HG03565 (cell line): ENCODE measurements at regions not wholly inside any gene's neighbourhood (a gene's known extent, or its start where the extent isn't known, plus 50 kb on each side); places are given as distances from the start of the nearest gene placed in this dataset.

ENCODE experiments used
- ATAC-seq: cut with Tn5 transposase; IDR thresholded peaks from one replicate; pipeline ENCODE4 v1.9.1; 2021; ENCODE audit warnings: mild to moderate bottlenecking, moderate library complexity; ENCODE audit not compliant: unreplicated experiment

DNA sequence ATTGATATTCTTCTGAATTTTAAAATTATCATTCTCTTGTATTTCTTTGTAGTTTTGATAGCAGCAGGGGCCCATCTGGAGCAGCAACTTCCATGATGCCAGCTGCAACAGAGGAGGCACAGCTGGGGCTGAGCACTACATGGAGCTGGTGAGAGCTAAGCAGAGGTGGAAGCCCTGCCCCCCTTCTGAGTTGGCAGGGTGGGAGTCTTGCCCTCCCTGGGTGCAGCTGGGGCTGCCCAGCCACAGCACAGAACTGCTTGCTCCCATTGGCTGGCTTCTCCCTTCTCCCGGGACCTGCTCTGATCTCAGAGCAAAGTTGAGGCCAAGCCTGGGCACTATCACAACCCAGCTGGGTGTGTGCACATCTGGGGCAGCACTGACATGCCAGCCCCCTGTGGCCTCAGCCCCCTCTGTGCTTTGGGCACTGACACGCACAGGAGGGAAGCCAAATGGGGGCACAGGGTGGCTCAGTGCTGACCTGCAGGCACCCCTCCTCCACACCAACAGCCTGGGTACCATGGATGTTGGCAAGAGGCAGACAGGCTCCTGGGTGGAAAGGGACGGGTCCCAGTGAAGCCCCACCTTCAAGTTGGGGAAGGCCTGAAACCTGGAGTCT lies 69.1 kb upstream of the EYA4 start:
- ATAC-seq = no peak

DNA sequence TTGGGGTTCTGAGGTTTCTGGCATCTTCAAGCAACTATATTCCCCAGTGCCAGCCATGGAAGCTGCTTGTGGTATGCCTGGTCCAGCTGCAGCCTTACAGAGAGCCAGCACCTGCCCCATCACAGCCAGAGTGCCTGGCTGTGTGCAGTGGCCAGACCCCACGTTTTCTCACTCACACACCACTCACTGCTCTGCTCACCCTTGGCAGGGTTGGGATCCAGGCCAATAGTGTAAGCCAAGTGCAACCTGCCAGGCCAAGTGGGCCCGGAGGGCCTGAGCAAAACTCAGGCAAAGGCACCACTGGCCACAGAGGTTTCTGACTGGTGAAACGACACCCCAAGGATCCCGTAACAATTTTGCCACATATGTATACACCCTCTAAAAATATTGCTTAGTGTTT lies 67.9 kb upstream of the EYA4 start:
- ATAC-seq = no peak

DNA sequence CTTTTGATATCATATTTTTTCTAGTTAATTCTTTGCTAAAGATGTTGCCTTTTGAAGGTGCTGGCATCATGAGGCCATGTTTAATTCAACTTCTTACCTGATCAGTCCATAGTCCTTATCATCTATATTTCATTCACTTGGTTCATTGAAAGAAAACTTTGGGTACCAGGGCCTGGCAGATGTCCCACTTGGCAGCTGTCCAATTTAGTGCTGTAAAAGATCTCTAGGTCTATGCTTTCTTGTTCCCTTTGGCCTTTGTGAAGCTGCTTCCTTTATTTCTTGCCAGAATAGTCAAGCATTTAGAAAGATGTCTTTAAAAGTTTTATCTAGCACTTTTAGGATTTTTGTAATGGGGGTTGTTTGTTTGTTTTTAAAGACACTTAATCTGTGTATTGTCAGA lies 61.7 kb upstream of the EYA4 start:
- ATAC-seq = no peak

DNA sequence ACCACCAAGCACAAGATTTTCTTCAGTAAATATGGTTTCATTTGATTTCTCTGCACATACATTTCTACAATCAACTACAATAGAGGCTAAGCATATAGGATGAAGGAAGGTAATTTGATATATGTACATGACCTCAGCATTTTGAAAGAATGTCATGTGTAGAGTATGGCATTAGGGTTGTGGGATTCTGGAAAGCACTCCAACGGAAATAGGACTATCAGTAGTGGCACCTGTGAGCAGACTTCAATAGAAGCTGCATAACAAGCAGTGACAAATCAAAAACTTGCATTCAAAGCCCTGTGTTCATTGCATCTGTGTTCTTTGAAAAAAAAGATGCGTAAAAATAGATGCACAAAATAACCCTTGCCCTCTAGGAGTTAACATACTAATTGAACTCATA lies 57.5 kb upstream of the EYA4 start:
- ATAC-seq = no peak

DNA sequence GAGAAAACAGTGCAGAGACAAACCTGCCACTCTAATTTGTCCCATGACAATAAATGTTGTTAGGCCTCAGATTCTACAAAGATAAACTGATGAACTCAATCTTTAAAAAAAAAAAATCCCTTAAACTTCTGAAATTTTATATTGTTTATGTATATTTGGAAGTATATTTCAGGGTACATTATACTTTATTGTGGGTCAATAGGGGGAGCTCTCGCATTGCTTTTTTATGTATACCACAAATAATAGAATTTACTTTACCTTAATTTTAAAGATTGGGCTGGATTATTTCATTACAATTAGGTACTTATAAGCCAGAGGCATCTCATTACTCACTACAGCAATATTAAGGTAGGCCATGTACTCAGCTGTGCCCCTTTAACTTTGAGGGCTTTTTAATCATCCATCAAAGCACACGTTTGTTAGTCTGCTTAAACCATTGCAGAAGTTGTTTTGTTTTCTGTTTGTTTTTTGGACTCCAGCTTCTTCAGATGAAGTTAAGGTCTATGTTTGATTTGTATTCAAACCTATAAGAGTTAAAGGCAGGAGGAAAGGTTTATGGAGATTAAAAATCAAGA lies 56.3 kb upstream of the EYA4 start:
- no peak for ATAC-seq

GRCh38 chr6:133185731-133186130 lies 55.4 kb upstream of the EYA4 start:
- ATAC-seq = no peak

DNA sequence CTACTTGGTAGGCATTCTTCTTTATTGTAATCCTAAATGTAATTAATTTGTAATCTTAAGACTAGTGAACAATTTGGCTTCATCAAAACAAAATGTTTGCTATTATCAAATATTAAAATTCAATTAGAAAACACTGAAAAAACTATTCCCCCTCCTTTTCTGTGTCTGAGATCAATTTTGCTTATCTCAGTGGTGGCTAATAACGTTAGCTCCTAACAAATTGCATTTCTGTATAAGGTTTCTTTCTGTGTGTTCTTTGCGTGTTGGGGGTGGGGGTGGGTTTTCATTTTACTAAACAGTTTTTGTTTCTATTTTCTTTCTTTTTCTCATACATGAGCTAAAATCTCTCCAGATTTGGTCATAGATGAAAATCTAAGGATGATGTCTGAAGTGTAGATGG lies 54.0 kb upstream of the EYA4 start:
- ATAC-seq = no peak

DNA sequence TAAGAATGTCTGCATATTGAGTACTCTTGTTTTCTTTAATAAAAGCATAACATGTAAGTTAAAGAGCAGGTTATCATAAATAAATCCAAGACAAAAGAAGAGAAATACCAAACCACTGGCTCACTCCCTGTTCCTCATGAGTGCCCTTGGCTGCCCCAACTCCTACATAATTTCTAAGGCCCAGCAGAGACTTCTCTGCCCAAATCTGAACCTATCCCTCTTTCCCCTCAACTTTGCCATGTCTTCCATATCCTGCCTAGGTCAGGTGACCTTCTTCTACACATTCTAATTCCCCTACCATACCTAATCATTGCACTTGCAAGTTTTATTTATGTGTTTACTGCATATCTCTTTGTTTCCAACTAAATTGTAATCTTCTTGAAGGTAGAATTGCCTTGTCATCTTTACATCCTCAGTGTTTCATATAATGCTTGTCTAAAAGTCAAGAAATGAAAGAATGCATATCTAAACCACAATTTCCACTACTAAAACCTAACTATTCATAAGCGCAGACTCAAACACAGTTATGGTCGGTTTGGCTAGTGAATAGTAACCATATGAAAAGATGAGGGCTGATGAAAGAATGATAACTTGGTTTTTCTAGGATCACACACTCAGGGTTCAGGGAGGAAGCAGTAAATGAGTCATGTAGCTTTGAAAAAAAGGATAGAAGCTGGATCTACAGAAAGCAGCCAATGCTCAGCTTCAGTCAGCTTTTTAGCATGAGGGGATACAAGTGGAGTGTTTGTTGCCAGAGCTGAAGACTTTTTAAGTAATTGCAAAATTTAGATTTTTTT lies 53.3 kb upstream of the EYA4 start:
- ATAC-seq = no peak

DNA sequence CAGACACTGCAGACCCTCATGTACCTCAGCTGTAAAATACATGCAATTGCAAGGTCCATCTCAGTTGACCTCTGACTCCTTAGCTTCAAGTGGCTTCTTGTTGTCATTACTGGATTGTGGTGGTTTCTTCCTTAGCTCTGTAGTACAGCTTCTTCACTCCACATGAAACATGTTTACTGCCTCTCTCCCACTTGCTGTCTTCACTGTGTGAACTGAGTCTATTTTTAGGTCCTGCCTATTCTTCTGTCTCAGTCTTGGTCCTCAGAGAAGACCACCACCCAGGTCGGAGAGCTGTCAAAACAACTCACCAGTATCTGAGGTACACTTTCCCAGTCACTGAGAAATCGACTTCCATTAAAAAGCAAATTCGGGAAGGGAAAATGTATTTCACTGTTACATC lies 50.2 kb upstream of the EYA4 start:
- no peak for ATAC-seq

DNA sequence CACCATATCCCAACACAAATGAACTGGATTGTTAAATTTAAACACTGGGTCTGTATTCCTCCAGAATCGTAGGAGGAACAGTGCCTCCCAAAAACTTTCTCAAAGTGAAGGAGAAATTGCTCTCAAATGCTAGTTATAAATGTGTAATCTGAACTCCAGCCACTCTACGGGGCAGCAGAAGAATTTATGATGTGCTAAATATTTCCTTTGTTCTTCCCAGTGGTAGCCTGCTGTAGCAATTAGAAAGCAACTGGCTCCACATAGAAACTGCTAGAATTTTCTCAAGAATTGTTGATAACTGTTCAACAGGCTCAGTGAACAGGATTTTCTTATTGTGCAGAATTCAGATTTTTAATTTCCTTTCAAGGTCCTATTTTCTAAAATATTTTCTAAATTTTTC lies 49.8 kb upstream of the EYA4 start:
- no peak for ATAC-seq
